ENCODE measurements at regions not wholly inside any gene's neighbourhood (a gene's known extent, or its start where the extent isn't known, plus 50 kb on each side); places are given as distances from the start of the nearest gene placed in this dataset.

- Mint-ChIP-seq H3K9me3 (no peaks in the 10 kb centered on the region), H3K4me1 (no peaks in the 10 kb centered on the region), H3K36me3 (ENCODE audit: low read depth) (no peaks in the 10 kb centered on the region), H3K27me3 (ENCODE audit: insufficient read depth, low read depth, poor library complexity) (no peaks in the 10 kb centered on the region), H3K4me3 (no peak overlapping the region), H3K27ac (no peak overlapping the region)
- H3K4me1 ChIP-seq (ENCODE audit: insufficient read depth), result no peaks in the 10 kb centered on the region
- H3K27me3 ChIP-seq (ENCODE audit: insufficient read depth), result no peaks in the 10 kb centered on the region
- no peak for TF ChIP-seq NANOG (IDR thresholded peaks at IDR 0.05; ENCODE audit: borderline replicate concordance)
- TF ChIP-seq CREB1 (CRISPR knock-in tag; IDR thresholded peaks at IDR 0.05; ENCODE audit: low read depth), result no peak
- TF ChIP-seq, protein P1, sequence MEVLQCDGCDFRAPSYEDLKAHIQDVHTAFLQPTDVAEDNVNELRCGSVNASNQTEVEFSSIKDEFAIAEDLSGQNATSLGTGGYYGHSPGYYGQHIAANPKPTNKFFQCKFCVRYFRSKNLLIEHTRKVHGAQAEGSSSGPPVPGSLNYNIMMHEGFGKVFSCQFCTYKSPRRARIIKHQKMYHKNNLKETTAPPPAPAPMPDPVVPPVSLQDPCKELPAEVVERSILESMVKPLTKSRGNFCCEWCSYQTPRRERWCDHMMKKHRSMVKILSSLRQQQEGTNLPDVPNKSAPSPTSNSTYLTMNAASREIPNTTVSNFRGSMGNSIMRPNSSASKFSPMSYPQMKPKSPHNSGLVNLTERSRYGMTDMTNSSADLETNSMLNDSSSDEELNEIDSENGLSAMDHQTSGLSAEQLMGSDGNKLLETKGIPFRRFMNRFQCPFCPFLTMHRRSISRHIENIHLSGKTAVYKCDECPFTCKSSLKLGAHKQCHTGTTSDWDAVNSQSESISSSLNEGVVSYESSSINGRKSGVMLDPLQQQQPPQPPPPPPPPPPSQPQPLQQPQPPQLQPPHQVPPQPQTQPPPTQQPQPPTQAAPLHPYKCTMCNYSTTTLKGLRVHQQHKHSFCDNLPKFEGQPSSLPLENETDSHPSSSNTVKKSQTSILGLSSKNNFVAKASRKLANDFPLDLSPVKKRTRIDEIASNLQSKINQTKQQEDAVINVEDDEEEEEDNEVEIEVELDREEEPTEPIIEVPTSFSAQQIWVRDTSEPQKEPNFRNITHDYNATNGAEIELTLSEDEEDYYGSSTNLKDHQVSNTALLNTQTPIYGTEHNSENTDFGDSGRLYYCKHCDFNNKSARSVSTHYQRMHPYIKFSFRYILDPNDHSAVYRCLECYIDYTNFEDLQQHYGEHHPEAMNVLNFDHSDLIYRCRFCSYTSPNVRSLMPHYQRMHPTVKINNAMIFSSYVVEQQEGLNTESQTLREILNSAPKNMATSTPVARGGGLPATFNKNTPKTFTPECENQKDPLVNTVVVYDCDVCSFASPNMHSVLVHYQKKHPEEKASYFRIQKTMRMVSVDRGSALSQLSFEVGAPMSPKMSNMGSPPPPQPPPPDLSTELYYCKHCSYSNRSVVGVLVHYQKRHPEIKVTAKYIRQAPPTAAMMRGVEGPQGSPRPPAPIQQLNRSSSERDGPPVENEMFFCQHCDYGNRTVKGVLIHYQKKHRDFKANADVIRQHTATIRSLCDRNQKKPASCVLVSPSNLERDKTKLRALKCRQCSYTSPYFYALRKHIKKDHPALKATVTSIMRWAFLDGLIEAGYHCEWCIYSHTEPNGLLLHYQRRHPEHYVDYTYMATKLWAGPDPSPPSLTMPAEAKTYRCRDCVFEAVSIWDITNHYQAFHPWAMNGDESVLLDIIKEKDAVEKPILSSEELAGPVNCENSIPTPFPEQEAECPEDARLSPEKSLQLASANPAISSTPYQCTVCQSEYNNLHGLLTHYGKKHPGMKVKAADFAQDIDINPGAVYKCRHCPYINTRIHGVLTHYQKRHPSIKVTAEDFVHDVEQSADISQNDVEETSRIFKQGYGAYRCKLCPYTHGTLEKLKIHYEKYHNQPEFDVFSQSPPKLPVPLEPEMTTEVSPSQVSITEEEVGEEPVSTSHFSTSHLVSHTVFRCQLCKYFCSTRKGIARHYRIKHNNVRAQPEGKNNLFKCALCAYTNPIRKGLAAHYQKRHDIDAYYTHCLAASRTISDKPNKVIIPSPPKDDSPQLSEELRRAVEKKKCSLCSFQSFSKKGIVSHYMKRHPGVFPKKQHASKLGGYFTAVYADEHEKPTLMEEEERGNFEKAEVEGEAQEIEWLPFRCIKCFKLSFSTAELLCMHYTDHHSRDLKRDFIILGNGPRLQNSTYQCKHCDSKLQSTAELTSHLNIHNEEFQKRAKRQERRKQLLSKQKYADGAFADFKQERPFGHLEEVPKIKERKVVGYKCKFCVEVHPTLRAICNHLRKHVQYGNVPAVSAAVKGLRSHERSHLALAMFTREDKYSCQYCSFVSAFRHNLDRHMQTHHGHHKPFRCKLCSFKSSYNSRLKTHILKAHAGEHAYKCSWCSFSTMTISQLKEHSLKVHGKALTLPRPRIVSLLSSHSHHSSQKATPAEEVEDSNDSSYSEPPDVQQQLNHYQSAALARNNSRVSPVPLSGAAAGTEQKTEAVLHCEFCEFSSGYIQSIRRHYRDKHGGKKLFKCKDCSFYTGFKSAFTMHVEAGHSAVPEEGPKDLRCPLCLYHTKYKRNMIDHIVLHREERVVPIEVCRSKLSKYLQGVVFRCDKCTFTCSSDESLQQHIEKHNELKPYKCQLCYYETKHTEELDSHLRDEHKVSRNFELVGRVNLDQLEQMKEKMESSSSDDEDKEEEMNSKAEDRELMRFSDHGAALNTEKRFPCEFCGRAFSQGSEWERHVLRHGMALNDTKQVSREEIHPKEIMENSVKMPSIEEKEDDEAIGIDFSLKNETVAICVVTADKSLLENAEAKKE (CRISPR knock-in tag; IDR thresholded peaks at IDR 0.05), result no peak
- TF ChIP-seq REST (IDR thresholded peaks at IDR 0.05; ENCODE audit: unreplicated experiment), result no peak
- no peak for TF ChIP-seq ETS1 (IDR thresholded peaks at IDR 0.05)
- TF ChIP-seq ZNF114 (CRISPR knock-in tag; IDR thresholded peaks at IDR 0.05), result no peak
- no peak for TF ChIP-seq STAT1 (IDR thresholded peaks at IDR 0.05; ENCODE audit: unreplicated experiment)
- TF ChIP-seq JUNB (IDR thresholded peaks at IDR 0.05; ENCODE audit: unreplicated experiment), result no peak
- TF ChIP-seq EZH2phosphoT487 (IDR thresholded peaks at IDR 0.05; ENCODE audit: unreplicated experiment), result no peak
- TF ChIP-seq ZNF331 (CRISPR knock-in tag; IDR thresholded peaks at IDR 0.05; ENCODE audit: low read depth), result no peak
- no peak for TF ChIP-seq EZH2 (IDR thresholded peaks at IDR 0.05; ENCODE audit: low read depth, unreplicated experiment)
- H3K9me2 ChIP-seq (ENCODE audit: insufficient read depth), result no peaks in the 10 kb centered on the region
- no peak overlapping the region for H3K27ac ChIP-seq (ENCODE audit: low read depth)
- DNase-seq (ENCODE audit: low spot score) (no peak), ATAC-seq (no peak)
- peak overlapping the region; percentile 64; the same call in 1 of the 2 replicates for H2AFZ ChIP-seq
- H3K36me3 ChIP-seq (ENCODE audit: insufficient read depth), result no peaks in the 10 kb centered on the region
- H3K4me2 ChIP-seq, result no peak overlapping the region
- H3K4me3 ChIP-seq, result no peak overlapping the region
- no peaks in the 10 kb centered on the region for H3K79me2 ChIP-seq (replicated peaks; ENCODE audit: insufficient read depth)
- no peaks in the 10 kb centered on the region for H3F3A ChIP-seq (replicated peaks; ENCODE audit: low read depth)
- no peaks in the 10 kb centered on the region for H4K20me1 ChIP-seq (replicated peaks; ENCODE audit: insufficient read depth)
These were observed 621.4 kb upstream of the POT1 start for GRCh38 chr7:125551008-125551407.

Data from GM23338 (cell line).